ENCODE measurements at regions not wholly inside any gene's neighbourhood (a gene's known extent, or its start where the extent isn't known, plus 50 kb on each side); places are given as distances from the start of the nearest gene placed in this dataset.

- Histone ChIP-seq H3K27ac (no peak overlapping the region), H3K27me3 (no peaks in the 10 kb centered on the region), H3K9me3 (no peaks in the 10 kb centered on the region), H3K4me1 (peaks cover 14% of the 10 kb centered on the region), H3K36me3 (no peaks in the 10 kb centered on the region), H3K4me3 (no peak overlapping the region)
- no peak for DNase-seq (ENCODE audit: low spot score in 2 of 2)
- WGBS, result 98% methylated on average over 5 of the region's 5 CpGs
- TF ChIP-seq EP300 (IDR thresholded peaks at IDR 0.05) (no peak), CTCF (IDR thresholded peaks at IDR 0.05) (no peak), POLR2A (IDR thresholded peaks at IDR 0.05) (no peak)
Measured at GRCh38 chr19:30717381-30717780, 345.2 kb downstream of the ZNF536 start.

DNA sequence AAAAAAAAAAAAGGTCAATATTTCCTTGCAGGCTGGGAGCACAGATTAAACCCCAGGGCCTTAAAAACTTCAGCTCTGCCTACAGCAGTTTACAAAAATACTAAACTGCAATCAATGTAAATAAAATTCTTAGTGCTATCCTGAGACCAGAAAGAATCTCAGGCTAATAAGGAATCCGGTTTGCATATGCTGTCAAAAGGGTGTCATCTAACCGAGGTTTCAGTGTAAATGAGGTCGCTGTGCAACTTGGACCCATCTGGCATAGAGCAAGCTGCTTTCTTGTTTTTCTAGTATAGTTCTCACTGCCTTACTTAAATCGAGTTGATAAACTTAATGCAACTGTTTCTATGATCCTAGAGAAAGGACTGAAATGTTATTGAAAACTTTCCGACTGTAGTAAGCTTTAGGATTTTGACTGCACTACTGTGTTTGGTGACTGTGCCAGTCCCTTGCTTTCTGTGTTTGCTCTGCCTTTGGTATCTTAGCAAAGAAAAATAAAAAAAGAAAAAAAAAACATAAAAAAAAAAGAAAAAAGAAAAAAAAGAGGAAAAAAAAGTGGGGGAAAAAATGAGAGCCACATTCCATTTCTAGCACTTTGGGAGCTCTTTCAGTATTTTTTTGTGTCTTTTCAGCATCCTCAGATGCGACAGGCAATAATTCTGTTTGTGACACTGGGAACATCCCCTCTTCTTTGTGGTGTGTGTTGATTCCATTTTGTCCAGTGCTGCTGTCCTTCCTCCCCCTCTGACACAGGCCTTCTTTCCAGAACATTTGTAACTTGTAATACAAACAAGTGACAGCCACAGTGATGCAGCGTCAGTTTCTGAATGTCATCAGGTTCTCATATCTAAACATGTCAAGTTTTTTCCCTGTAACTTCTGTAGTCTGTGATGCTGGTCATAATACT is 340.5 kb downstream of the ZNF536 start:
- DNase-seq (ENCODE audit: low spot score in 2 of 2), result no peak
- Histone ChIP-seq H3K4me1 (no peaks in the 10 kb centered on the region), H3K27me3 (peaks cover 11% of the 10 kb centered on the region), H3K27ac (no peak overlapping the region), H3K36me3 (no peaks in the 10 kb centered on the region), H3K9me3 (no peaks in the 10 kb centered on the region), H3K4me3 (no peak overlapping the region)
- WGBS, result 72% methylated on average over 7 of the region's 7 CpGs
- TF ChIP-seq CTCF (IDR thresholded peaks at IDR 0.05) (no peak), POLR2AphosphoS5 (IDR thresholded peaks at IDR 0.05) (no peak), POLR2A (IDR thresholded peaks at IDR 0.05) (no peak), EP300 (IDR thresholded peaks at IDR 0.05) (no peak)

GRCh38 chr19:30711826-30712225 is 339.6 kb downstream of the ZNF536 start:
- TF ChIP-seq POLR2A (IDR thresholded peaks at IDR 0.05), result no peak
- no peak for TF ChIP-seq POLR2AphosphoS5 (IDR thresholded peaks at IDR 0.05)
- no peak for TF ChIP-seq EP300 (IDR thresholded peaks at IDR 0.05)
- TF ChIP-seq CTCF (IDR thresholded peaks at IDR 0.05), result no peak
- peaks cover 11% of the 10 kb centered on the region for H3K27me3 ChIP-seq
- no peak for DNase-seq (ENCODE audit: low spot score in 2 of 2)

GRCh38 chr19:30711296-30711695 is 339.1 kb downstream of the ZNF536 start:
- Histone ChIP-seq H3K27ac (no peak overlapping the region), H3K36me3 (no peaks in the 10 kb centered on the region), H3K9me3 (no peaks in the 10 kb centered on the region), H3K4me1 (no peaks in the 10 kb centered on the region), H3K27me3 (peaks cover 11% of the 10 kb centered on the region), H3K4me3 (no peak overlapping the region)
- TF ChIP-seq EP300 (IDR thresholded peaks at IDR 0.05) (no peak), POLR2A (IDR thresholded peaks at IDR 0.05) (no peak), POLR2AphosphoS5 (IDR thresholded peaks at IDR 0.05) (no peak), CTCF (IDR thresholded peaks at IDR 0.05) (no peak)
- 61% methylated on average over 17 of the region's 17 CpGs for WGBS
- no peak for DNase-seq (ENCODE audit: low spot score in 2 of 2)

More at GRCh38 chr19:30711826-30712225, 339.6 kb downstream of the ZNF536 start:
- WGBS, result 90% methylated on average over 4 of the region's 4 CpGs
- Histone ChIP-seq H3K4me1 (no peaks in the 10 kb centered on the region), H3K4me3 (no peak overlapping the region), H3K27ac (no peak overlapping the region), H3K9me3 (no peaks in the 10 kb centered on the region), H3K36me3 (no peaks in the 10 kb centered on the region)

DNA sequence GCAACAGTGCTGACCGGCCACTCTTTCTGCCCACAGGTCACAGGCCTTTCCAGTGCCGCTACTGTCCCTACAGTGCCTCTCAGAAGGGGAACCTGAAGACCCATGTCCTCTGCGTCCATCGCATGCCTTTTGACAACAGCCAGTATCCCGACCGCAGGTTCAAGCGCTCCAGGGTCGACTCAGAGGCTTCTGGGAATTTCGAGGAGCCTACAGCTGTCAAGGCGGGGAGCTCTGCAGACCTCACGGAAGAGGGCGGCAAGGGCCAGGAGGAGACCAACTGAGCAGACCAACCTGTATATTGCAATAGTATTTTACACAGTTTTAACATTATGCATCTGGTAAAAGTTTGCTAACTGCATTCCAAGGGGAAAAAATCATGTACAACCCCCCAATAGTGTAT is 338.5 kb downstream of the ZNF536 start:
- Histone ChIP-seq H3K9me3 (no peaks in the 10 kb centered on the region), H3K36me3 (no peaks in the 10 kb centered on the region), H3K4me3 (no peak overlapping the region), H3K4me1 (no peaks in the 10 kb centered on the region), H3K27ac (no peak overlapping the region), H3K27me3 (peaks cover 11% of the 10 kb centered on the region)
- DNase-seq (ENCODE audit: low spot score in 2 of 2), result no peak
- WGBS, result 80% methylated on average over 12 of the region's 12 CpGs
- TF ChIP-seq POLR2AphosphoS5 (IDR thresholded peaks at IDR 0.05) (no peak), CTCF (IDR thresholded peaks at IDR 0.05) (no peak), POLR2A (IDR thresholded peaks at IDR 0.05) (no peak), EP300 (IDR thresholded peaks at IDR 0.05) (no peak)
